Bronchial epithelial cell (primary cell): ENCODE measurements at regions not wholly inside any gene's neighbourhood (a gene's known extent, or its start where the extent isn't known, plus 50 kb on each side); places are given as distances from the start of the nearest gene placed in this dataset.
A peak's percentile ranks its signal among the peaks of the same experiment; 100 is the strongest.

Experiments
- DNase-seq: peaks from one replicate; pipeline ENCODE4 v3.0.0-alpha.2; 2010; ENCODE audit warnings: low read depth
- FAIRE-seq: peaks from 2 replicates; lab custom pipeline; 2011; peaks lifted over from hg19 to GRCh38; lab: Jason Lieb, UNC
- H3K27me3 ChIP-seq: 2 replicates; pipeline ENCODE4 v1.5.1; 2011; ENCODE audit warnings: low read length; ENCODE audit not compliant: control insufficient read depth, insufficient read depth
- H3K36me3 ChIP-seq: 2 replicates; pipeline ENCODE4 v1.5.1; 2011; ENCODE audit warnings: low read length; ENCODE audit not compliant: control insufficient read depth, insufficient read depth
- H3K4me3 ChIP-seq: 2 replicates; pipeline ENCODE4 v1.5.1; 2011; ENCODE audit warnings: mild to moderate bottlenecking, low read depth, low read length, control low read depth
- CTCF ChIP-seq: IDR thresholded peaks from 2 replicates; pipeline ENCODE4 v1.5.1; 2011; ENCODE audit warnings: mild to moderate bottlenecking, moderate library complexity, low read length, control low read depth, inconsistent platforms; ENCODE audit not compliant: insufficient read depth, severe bottlenecking

GRCh38 chr1:47708658-47709018 lies 270.8 kb downstream of the FOXD2 start:
- TF ChIP-seq CTCF: no peak
- Histone ChIP-seq H3K27me3 (peaks cover 27% of the 10 kb centered on the region), H3K36me3 (no peaks in the 10 kb centered on the region), H3K4me3 (no peak overlapping the region)
- FAIRE-seq (no peak), DNase-seq (no peak)

- FAIRE-seq (no peak), DNase-seq (no peak)
- TF ChIP-seq CTCF: peak; percentile 33
- peak overlapping the region; percentile 8 for H3K4me3 ChIP-seq
- H3K36me3 ChIP-seq: no peaks in the 10 kb centered on the region
- peaks cover 30% of the 10 kb centered on the region for H3K27me3 ChIP-seq
These were observed 271.4 kb downstream of the FOXD2 start for GRCh38 chr1:47709019-47709871.

- FAIRE-seq (no peak), DNase-seq (no peak)
- Histone ChIP-seq H3K27me3 (peaks cover 33% of the 10 kb centered on the region), H3K36me3 (no peaks in the 10 kb centered on the region), H3K4me3 (peak overlapping the region; percentile 8)
- TF ChIP-seq CTCF: no peak
These were observed 272.0 kb downstream of the FOXD2 start for GRCh38 chr1:47709872-47710231.

- DNase-seq: no peak
- no peak for FAIRE-seq
- H3K4me3 ChIP-seq: no peak overlapping the region
- H3K27me3 ChIP-seq: peaks cover 35% of the 10 kb centered on the region
- peak; percentile 100 for TF ChIP-seq CTCF
- no peaks in the 10 kb centered on the region for H3K36me3 ChIP-seq
These were observed 272.7 kb downstream of the FOXD2 start for GRCh38 chr1:47710329-47711071.
